HEK293 (cell line): ENCODE measurements at regions not wholly inside any gene's neighbourhood (a gene's known extent, or its start where the extent isn't known, plus 50 kb on each side); places are given as distances from the start of the nearest gene placed in this dataset.

ENCODE experiments used
- CTCF ChIA-PET: fragments of 350-600 bp; formaldehyde crosslinking; extraction: SDS; loops from one replicate; lab custom pipeline; 2021; ENCODE audit warnings: antibody characterized with exemption; lab: Yijun Ruan, JAX
- POLR2A ChIA-PET: fragments of 300-600 bp; formaldehyde crosslinking; extraction: SDS; loops from one replicate; lab custom pipeline; 2020; ENCODE audit warnings: antibody characterized with exemption, inconsistent platforms; lab: Yijun Ruan, JAX
- H3K27ac ChIP-seq: fragments of 200-500 bp; sonication (Bioruptor generic); 2 replicates; pipeline ENCODE4 v1.5.1; 2014; ENCODE audit warnings: low read depth, low read length, control low read depth, inconsistent platforms; ENCODE audit errors: extremely low read depth
- H3K36me3 ChIP-seq, 2 experiments: fragments of 200-500 bp in 1 of 2; sonication (Bioruptor generic) in 1 of 2; 1 replicate in 1 of 2; 2 replicates in 1 of 2; pipeline ENCODE4 v1.5.1; 2014 to 2017; ENCODE audit warnings: inconsistent platforms in 2 of 2, low read length in 2 of 2; ENCODE audit not compliant: control insufficient read depth in 2 of 2, insufficient read depth in 1 of 2
- H3K4me1 ChIP-seq: fragments of 200-500 bp; sonication (Bioruptor generic); 2 replicates; pipeline ENCODE4 v1.5.1; 2014; ENCODE audit warnings: mild to moderate bottlenecking, low read length, inconsistent platforms; ENCODE audit not compliant: control insufficient read depth, insufficient read depth
- H3K4me3 ChIP-seq: 2 replicates; pipeline ENCODE4 v1.5.1; 2011; ENCODE audit warnings: low read depth, mild to moderate bottlenecking, control low read depth, low read length, moderate library complexity
- H3K9me3 ChIP-seq: fragments of 200-500 bp; sonication (Bioruptor generic); 2 replicates; pipeline ENCODE4 v1.5.1; 2014; ENCODE audit warnings: low read depth, low read length, inconsistent platforms; ENCODE audit not compliant: control insufficient read depth, insufficient read depth
- KLF10 ChIP-seq: fragments of 450-650 bp; IDR thresholded peaks from 2 replicates; pipeline ENCODE4 v1.5.1; 2018; ENCODE audit warnings: missing biosample characterization, mild to moderate bottlenecking, missing genetic modification characterization
- SALL2 ChIP-seq: fragments of 450-650 bp; formaldehyde crosslinking; IDR thresholded peaks from 2 replicates; pipeline ENCODE4 v1.5.0; 2017; ENCODE audit warnings: missing biosample characterization, mild to moderate bottlenecking, missing genetic modification characterization, borderline replicate concordance
- SCRT1 ChIP-seq: fragments of 450-650 bp; formaldehyde crosslinking; IDR thresholded peaks from 2 replicates; pipeline ENCODE4 v1.5.1; 2016; ENCODE audit warnings: missing biosample characterization, missing genetic modification characterization, borderline replicate concordance
- TSHZ1 ChIP-seq: fragments of 450-650 bp; formaldehyde crosslinking; IDR thresholded peaks from 2 replicates; pipeline ENCODE4 v1.5.1; 2016; ENCODE audit warnings: missing biosample characterization, missing genetic modification characterization, borderline replicate concordance
- ZBTB7A ChIP-seq: fragments of 450-650 bp; formaldehyde crosslinking; IDR thresholded peaks from 2 replicates; pipeline ENCODE4 v1.5.1; 2016; ENCODE audit warnings: low read depth, missing biosample characterization, missing genetic modification characterization
- ZFP37 ChIP-seq: fragments of 450-650 bp; formaldehyde crosslinking; IDR thresholded peaks from 2 replicates; pipeline ENCODE4 v1.5.1; 2016; ENCODE audit warnings: missing biosample characterization, missing genetic modification characterization
- ZNF155 ChIP-seq: fragments of 450-650 bp; formaldehyde crosslinking; IDR thresholded peaks from 2 replicates; pipeline ENCODE4 v1.5.1; 2016; ENCODE audit warnings: missing biosample characterization, missing genetic modification characterization
- ZNF169 ChIP-seq: fragments of 450-650 bp; formaldehyde crosslinking; IDR thresholded peaks from 2 replicates; pipeline ENCODE4 v1.5.1; 2016; ENCODE audit warnings: missing biosample characterization, missing genetic modification characterization
- ZNF202 ChIP-seq: fragments of 450-650 bp; formaldehyde crosslinking; IDR thresholded peaks from 2 replicates; pipeline ENCODE4 v1.5.1; 2016; ENCODE audit warnings: missing biosample characterization, missing genetic modification characterization, borderline replicate concordance
- ZNF426 ChIP-seq: fragments of 450-650 bp; formaldehyde crosslinking; IDR thresholded peaks from 2 replicates; pipeline ENCODE4 v1.5.1; 2017; ENCODE audit warnings: missing biosample characterization, missing genetic modification characterization, mild to moderate bottlenecking, inconsistent platforms, moderate library complexity
- ZNF521 ChIP-seq: fragments of 450-650 bp; formaldehyde crosslinking; IDR thresholded peaks from 2 replicates; pipeline ENCODE4 v1.5.1; 2017; ENCODE audit warnings: missing biosample characterization, mild to moderate bottlenecking, missing genetic modification characterization
- ZNF560 ChIP-seq: fragments of 450-650 bp; formaldehyde crosslinking; IDR thresholded peaks from 2 replicates; pipeline ENCODE4 v1.5.1; 2017; ENCODE audit warnings: missing biosample characterization, missing genetic modification characterization, borderline replicate concordance
- ZNF561 ChIP-seq: fragments of 450-650 bp; IDR thresholded peaks from 2 replicates; pipeline ENCODE4 v1.5.1; 2018; ENCODE audit warnings: missing biosample characterization, missing genetic modification characterization, borderline replicate concordance
- ZNF600 ChIP-seq: fragments of 450-650 bp; formaldehyde crosslinking; IDR thresholded peaks from 2 replicates; pipeline ENCODE4 v1.5.1; 2016; ENCODE audit warnings: missing biosample characterization, missing genetic modification characterization
- ZNF621 ChIP-seq: fragments of 450-650 bp; formaldehyde crosslinking; IDR thresholded peaks from 2 replicates; pipeline ENCODE4 v1.5.1; 2017; ENCODE audit warnings: missing biosample characterization, missing genetic modification characterization
- ZNF664 ChIP-seq: fragments of 450-650 bp; formaldehyde crosslinking; IDR thresholded peaks from 2 replicates; pipeline ENCODE4 v1.5.1; 2016; ENCODE audit warnings: missing biosample characterization, missing genetic modification characterization
- ZNF707 ChIP-seq: fragments of 450-650 bp; formaldehyde crosslinking; IDR thresholded peaks from 2 replicates; pipeline ENCODE4 v1.5.1; 2016; ENCODE audit warnings: missing biosample characterization, missing genetic modification characterization
- ZNF791 ChIP-seq: fragments of 450-650 bp; formaldehyde crosslinking; IDR thresholded peaks from 2 replicates; pipeline ENCODE4 v1.5.1; 2016; ENCODE audit warnings: missing biosample characterization, missing genetic modification characterization
- TF ChIP-seq, protein P1 (sequence below): fragments of 450-650 bp; formaldehyde crosslinking; IDR thresholded peaks from 2 replicates; pipeline ENCODE4 v1.5.1; 2017; ENCODE audit warnings: missing biosample characterization, missing genetic modification characterization
- TF ChIP-seq, protein P2 (sequence below): fragments of 450-650 bp; formaldehyde crosslinking; optimal IDR thresholded peaks from 2 replicates; pipeline ENCODE3; 2016; ENCODE audit warnings: missing biosample characterization, mild to moderate bottlenecking, missing genetic modification characterization
- TF ChIP-seq, protein P3 (sequence below): fragments of 450-650 bp; formaldehyde crosslinking; IDR thresholded peaks from 2 replicates; pipeline ENCODE4 v1.5.1; 2016; ENCODE audit warnings: missing biosample characterization, missing genetic modification characterization

DNA sequence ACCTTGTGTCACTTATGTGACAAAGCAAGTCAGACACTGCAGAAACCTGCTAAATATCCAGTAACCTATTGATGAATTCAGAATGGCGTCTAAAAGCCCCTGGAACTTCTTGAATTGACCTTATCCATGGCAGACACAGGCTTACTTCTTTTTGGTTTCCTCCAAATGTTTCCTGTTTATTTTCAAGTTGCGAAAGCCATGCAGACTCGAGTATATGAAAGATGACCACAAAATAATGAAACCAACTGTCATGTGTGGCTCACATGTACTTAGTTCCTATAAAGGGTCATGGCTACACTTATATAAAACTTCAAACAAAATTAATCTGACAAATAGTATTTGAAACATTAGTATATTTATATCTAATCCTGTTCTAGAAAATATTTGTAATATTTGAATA lies 113.1 kb upstream of the FNDC3A start:
- H3K36me3 ChIP-seq, result no peaks in the 10 kb centered on the region
- no peak overlapping the region for H3K4me3 ChIP-seq
- ChIA-PET POLR2A (no interaction called here), CTCF (no interaction called here)
- no peak for TF ChIP-seq ZNF707 (tag by site-specific recombination)
- no peak for TF ChIP-seq ZBTB7A (tag by site-specific recombination)
- no peak for TF ChIP-seq ZFP37 (tag by site-specific recombination)
- TF ChIP-seq, protein P1, sequence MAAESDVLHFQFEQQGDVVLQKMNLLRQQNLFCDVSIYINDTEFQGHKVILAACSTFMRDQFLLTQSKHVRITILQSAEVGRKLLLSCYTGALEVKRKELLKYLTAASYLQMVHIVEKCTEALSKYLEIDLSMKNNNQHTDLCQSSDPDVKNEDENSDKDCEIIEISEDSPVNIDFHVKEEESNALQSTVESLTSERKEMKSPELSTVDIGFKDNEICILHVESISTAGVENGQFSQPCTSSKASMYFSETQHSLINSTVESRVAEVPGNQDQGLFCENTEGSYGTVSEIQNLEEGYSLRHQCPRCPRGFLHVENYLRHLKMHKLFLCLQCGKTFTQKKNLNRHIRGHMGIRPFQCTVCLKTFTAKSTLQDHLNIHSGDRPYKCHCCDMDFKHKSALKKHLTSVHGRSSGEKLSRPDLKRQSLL (tag by site-specific recombination), result no peak
- TF ChIP-seq, protein P2, sequence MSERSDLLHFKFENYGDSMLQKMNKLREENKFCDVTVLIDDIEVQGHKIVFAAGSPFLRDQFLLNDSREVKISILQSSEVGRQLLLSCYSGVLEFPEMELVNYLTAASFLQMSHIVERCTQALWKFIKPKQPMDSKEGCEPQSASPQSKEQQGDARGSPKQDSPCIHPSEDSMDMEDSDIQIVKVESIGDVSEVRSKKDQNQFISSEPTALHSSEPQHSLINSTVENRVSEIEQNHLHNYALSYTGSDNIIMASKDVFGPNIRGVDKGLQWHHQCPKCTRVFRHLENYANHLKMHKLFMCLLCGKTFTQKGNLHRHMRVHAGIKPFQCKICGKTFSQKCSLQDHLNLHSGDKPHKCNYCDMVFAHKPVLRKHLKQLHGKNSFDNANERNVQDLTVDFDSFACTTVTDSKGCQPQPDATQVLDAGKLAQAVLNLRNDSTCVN (tag by site-specific recombination), result no peak
- TF ChIP-seq ZNF600 (tag by site-specific recombination), result no peak
- TF ChIP-seq SALL2, result no peak
- TF ChIP-seq ZNF169 (tag by site-specific recombination), result no peak
- no peak for TF ChIP-seq KLF10
- no peak for TF ChIP-seq ZNF560
- no peak for TF ChIP-seq ZNF155 (tag by site-specific recombination)
- no peak for TF ChIP-seq ZNF202
- no peak for TF ChIP-seq ZNF521 (tag by site-specific recombination)
- TF ChIP-seq, protein P3, sequence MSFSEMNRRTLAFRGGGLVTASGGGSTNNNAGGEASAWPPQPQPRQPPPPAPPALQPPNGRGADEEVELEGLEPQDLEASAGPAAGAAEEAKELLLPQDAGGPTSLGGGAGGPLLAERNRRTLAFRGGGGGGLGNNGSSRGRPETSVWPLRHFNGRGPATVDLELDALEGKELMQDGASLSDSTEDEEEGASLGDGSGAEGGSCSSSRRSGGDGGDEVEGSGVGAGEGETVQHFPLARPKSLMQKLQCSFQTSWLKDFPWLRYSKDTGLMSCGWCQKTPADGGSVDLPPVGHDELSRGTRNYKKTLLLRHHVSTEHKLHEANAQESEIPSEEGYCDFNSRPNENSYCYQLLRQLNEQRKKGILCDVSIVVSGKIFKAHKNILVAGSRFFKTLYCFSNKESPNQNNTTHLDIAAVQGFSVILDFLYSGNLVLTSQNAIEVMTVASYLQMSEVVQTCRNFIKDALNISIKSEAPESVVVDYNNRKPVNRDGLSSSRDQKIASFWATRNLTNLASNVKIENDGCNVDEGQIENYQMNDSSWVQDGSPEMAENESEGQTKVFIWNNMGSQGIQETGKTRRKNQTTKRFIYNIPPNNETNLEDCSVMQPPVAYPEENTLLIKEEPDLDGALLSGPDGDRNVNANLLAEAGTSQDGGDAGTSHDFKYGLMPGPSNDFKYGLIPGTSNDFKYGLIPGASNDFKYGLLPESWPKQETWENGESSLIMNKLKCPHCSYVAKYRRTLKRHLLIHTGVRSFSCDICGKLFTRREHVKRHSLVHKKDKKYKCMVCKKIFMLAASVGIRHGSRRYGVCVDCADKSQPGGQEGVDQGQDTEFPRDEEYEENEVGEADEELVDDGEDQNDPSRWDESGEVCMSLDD (tag by site-specific recombination), result no peak
- no peak for TF ChIP-seq SCRT1
- no peak for TF ChIP-seq TSHZ1 (tag by site-specific recombination)
- TF ChIP-seq ZNF664 (tag by site-specific recombination), result no peak
- no peaks in the 10 kb centered on the region for H3K9me3 ChIP-seq
- H3K4me1 ChIP-seq, result peaks cover 5% of the 10 kb centered on the region; the same call in 1 of the 2 replicates
- H3K27ac ChIP-seq, result no peak overlapping the region

DNA sequence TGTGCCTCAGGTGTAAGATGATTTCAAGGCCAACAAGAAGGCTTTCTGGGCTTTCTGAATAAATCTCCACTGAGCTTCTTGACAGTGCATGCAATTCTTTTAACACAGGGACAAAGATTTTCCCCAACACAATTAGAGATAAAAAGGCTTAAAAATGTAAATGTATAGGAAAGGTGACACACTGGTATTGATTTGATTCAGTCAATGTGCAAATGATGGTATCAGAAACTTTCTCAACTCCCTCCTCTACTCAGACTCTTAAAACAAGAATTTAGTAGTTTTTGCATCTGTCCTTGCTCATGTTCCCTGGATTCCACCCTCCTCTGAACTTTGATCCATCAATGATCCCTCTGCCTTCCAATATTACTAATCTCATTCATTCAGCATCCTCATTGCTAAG lies 111.6 kb upstream of the FNDC3A start:
- Histone ChIP-seq H3K9me3 (no peaks in the 10 kb centered on the region), H3K36me3 (no peaks in the 10 kb centered on the region), H3K27ac (no peak overlapping the region), H3K4me1 (peaks cover 4% of the 10 kb centered on the region; the same call in 1 of the 2 replicates), H3K4me3 (no peak overlapping the region)
- TF ChIP-seq ZNF426 (tag by site-specific recombination), result no peak
- TF ChIP-seq, protein P1 (tag by site-specific recombination), result no peak
- no peak for TF ChIP-seq ZNF560
- no peak for TF ChIP-seq ZNF621 (tag by site-specific recombination)
- no peak for TF ChIP-seq ZNF521 (tag by site-specific recombination)
- TF ChIP-seq ZNF791, result no peak
- no peak for TF ChIP-seq ZNF561 (tag by site-specific recombination)
- CTCF ChIA-PET, result no interaction called here
- POLR2A ChIA-PET, result no interaction called here
